ENCODE measurements at regions not wholly inside any gene's neighbourhood (a gene's known extent, or its start where the extent isn't known, plus 50 kb on each side); places are given as distances from the start of the nearest gene placed in this dataset.
"Not testable (repeated sequence)": the region's sequence is repeated elsewhere in the genome, so short reads cannot be mapped to it uniquely, and the experiment has no call there.

GRCh38 chr9:134571946-134572917 is 69.4 kb upstream of the COL5A1 start:
- H3K4me3 ChIP-seq (ENCODE audit: low read depth, low read length) = no peak overlapping the region
- no peak for TF ChIP-seq CTCF (IDR thresholded peaks at IDR 0.05; ENCODE audit: borderline replicate concordance, insufficient read depth, low read depth, low read length)

GRCh38 chr9:134574686-134575085 is 66.9 kb upstream of the COL5A1 start:
- H3K4me3 ChIP-seq (ENCODE audit: low read depth, low read length) = not testable (repeated sequence)

- no peak overlapping the region for H3K4me3 ChIP-seq (ENCODE audit: low read depth, low read length)
- TF ChIP-seq CTCF (IDR thresholded peaks at IDR 0.05; ENCODE audit: borderline replicate concordance, insufficient read depth, low read depth, low read length) = no peak
Observed at GRCh38 chr9:134575103-134575900, 66.3 kb upstream of the COL5A1 start.

- TF ChIP-seq CTCF (IDR thresholded peaks at IDR 0.05; ENCODE audit: borderline replicate concordance, insufficient read depth, low read depth, low read length) = no peak
- H3K4me3 ChIP-seq (ENCODE audit: low read depth, low read length) = no peak overlapping the region
Observed at GRCh38 chr9:134575901-134576176, 65.8 kb upstream of the COL5A1 start.

- TF ChIP-seq CTCF (IDR thresholded peaks at IDR 0.05; ENCODE audit: borderline replicate concordance, insufficient read depth, low read depth, low read length) = no peak
- no peak overlapping the region for H3K4me3 ChIP-seq (ENCODE audit: low read depth, low read length)
Observed at GRCh38 chr9:134585021-134585561, 56.5 kb upstream of the COL5A1 start.

- TF ChIP-seq CTCF (IDR thresholded peaks at IDR 0.05; ENCODE audit: borderline replicate concordance, insufficient read depth, low read depth, low read length) = no peak
- no peak overlapping the region for H3K4me3 ChIP-seq (ENCODE audit: low read depth, low read length)
Observed at GRCh38 chr9:134585746-134586706, 55.6 kb upstream of the COL5A1 start.

- TF ChIP-seq CTCF (IDR thresholded peaks at IDR 0.05; ENCODE audit: borderline replicate concordance, insufficient read depth, low read depth, low read length) = no peak
- no peak overlapping the region for H3K4me3 ChIP-seq (ENCODE audit: low read depth, low read length)
Observed at GRCh38 chr9:134589748-134590147, 51.9 kb upstream of the COL5A1 start.

Measured in GM12875 (cell line).